ENCODE measurements at regions not wholly inside any gene's neighbourhood (a gene's known extent, or its start where the extent isn't known, plus 50 kb on each side); places are given as distances from the start of the nearest gene placed in this dataset.

- no peaks in the 10 kb centered on the region for H3K27me3 ChIP-seq
- no peak overlapping the region for H3K4me3 ChIP-seq
- no peak for TF ChIP-seq POLR2A (IDR thresholded peaks at IDR 0.05)
- no peak for TF ChIP-seq CTCF (IDR thresholded peaks at IDR 0.05)
- ATAC-seq (no peak), DNase-seq (no peak)
- intact Hi-C loops (cut with DNase I) = no loop called here
- no peak overlapping the region for H3K27ac ChIP-seq
- no peaks in the 10 kb centered on the region for H3K9me3 ChIP-seq
- H3K36me3 ChIP-seq (replicated peaks in 1 of 2; ENCODE audit: insufficient read depth in 1 of 2, low read depth in 2 of 2) = no peaks in the 10 kb centered on the region
- WGBS, 2 donors = 44 to 45% methylated on average over 5 of the region's 5 CpGs
- no peaks in the 10 kb centered on the region for H3K4me1 ChIP-seq
Observed at GRCh38 chr12:112586148-112586783, 167.5 kb downstream of the PTPN11 start.

- intact Hi-C loops (cut with DNase I) = no loop called here
- no peaks in the 10 kb centered on the region for H3K4me1 ChIP-seq
- no peak overlapping the region for H3K27ac ChIP-seq
- no peaks in the 10 kb centered on the region for H3K27me3 ChIP-seq
- 81 to 95% methylated on average over 1 of the region's 1 CpG for WGBS, 2 donors
- DNase-seq (no peak), ATAC-seq (no peak)
- TF ChIP-seq POLR2A (IDR thresholded peaks at IDR 0.05) = no peak
- TF ChIP-seq CTCF (IDR thresholded peaks at IDR 0.05) = no peak
- H3K36me3 ChIP-seq (replicated peaks in 1 of 2; ENCODE audit: insufficient read depth in 1 of 2, low read depth in 2 of 2) = no peaks in the 10 kb centered on the region
- H3K4me3 ChIP-seq = no peak overlapping the region
- H3K9me3 ChIP-seq = no peaks in the 10 kb centered on the region
Observed at GRCh38 chr12:112589275-112589674, 170.5 kb downstream of the PTPN11 start.

- no peak overlapping the region for H3K4me3 ChIP-seq
- intact Hi-C loops (cut with DNase I) = no loop called here
- H3K36me3 ChIP-seq (replicated peaks in 1 of 2; ENCODE audit: insufficient read depth in 1 of 2, low read depth in 2 of 2) = no peaks in the 10 kb centered on the region
- ATAC-seq (no peak), DNase-seq (no peak)
- no peaks in the 10 kb centered on the region for H3K9me3 ChIP-seq
- TF ChIP-seq CTCF (IDR thresholded peaks at IDR 0.05) (no peak), POLR2A (IDR thresholded peaks at IDR 0.05) (no peak)
- H3K27ac ChIP-seq = no peak overlapping the region
- WGBS, 2 donors = 22 to 27% methylated on average over 3 of the region's 3 CpGs
- no peaks in the 10 kb centered on the region for H3K4me1 ChIP-seq
- no peaks in the 10 kb centered on the region for H3K27me3 ChIP-seq
Observed at GRCh38 chr12:112590281-112590680, 171.5 kb downstream of the PTPN11 start.

- Histone ChIP-seq H3K4me3 (no peak overlapping the region), H3K36me3 (replicated peaks in 1 of 2; ENCODE audit: insufficient read depth in 1 of 2, low read depth in 2 of 2) (no peaks in the 10 kb centered on the region), H3K27me3 (no peaks in the 10 kb centered on the region), H3K4me1 (no peaks in the 10 kb centered on the region), H3K9me3 (peaks cover 0 to 5% (median 0%) of the 10 kb centered on the region in 3 donors), H3K27ac (no peak overlapping the region)
- no peak for ATAC-seq
- no peak for DNase-seq
- WGBS, 2 donors = 41 to 49% methylated on average over 5 of the region's 5 CpGs
- TF ChIP-seq CTCF (IDR thresholded peaks at IDR 0.05) (no peak), POLR2A (IDR thresholded peaks at IDR 0.05) (no peak)
- intact Hi-C loops (cut with DNase I) = no loop called here
Observed at GRCh38 chr12:112591488-112591887, 172.7 kb downstream of the PTPN11 start.

- Histone ChIP-seq H3K4me1 (no peaks in the 10 kb centered on the region), H3K27me3 (no peaks in the 10 kb centered on the region), H3K9me3 (peaks cover 0 to 5% (median 0%) of the 10 kb centered on the region in 3 donors), H3K27ac (no peak overlapping the region), H3K4me3 (no peak overlapping the region), H3K36me3 (replicated peaks in 1 of 2; ENCODE audit: insufficient read depth in 1 of 2, low read depth in 2 of 2) (no peaks in the 10 kb centered on the region)
- WGBS, 2 donors = 41 to 65% methylated on average over 2 of the region's 2 CpGs
- ATAC-seq (no peak), DNase-seq (no peak)
- intact Hi-C loops (cut with DNase I) = no loop called here
- TF ChIP-seq POLR2A (IDR thresholded peaks at IDR 0.05) (no peak), CTCF (IDR thresholded peaks at IDR 0.05) (no peak)
Observed at GRCh38 chr12:112595410-112595809, 176.7 kb downstream of the PTPN11 start.
